ENCODE measurements at regions not wholly inside any gene's neighbourhood (a gene's known extent, or its start where the extent isn't known, plus 50 kb on each side); places are given as distances from the start of the nearest gene placed in this dataset.

DNA sequence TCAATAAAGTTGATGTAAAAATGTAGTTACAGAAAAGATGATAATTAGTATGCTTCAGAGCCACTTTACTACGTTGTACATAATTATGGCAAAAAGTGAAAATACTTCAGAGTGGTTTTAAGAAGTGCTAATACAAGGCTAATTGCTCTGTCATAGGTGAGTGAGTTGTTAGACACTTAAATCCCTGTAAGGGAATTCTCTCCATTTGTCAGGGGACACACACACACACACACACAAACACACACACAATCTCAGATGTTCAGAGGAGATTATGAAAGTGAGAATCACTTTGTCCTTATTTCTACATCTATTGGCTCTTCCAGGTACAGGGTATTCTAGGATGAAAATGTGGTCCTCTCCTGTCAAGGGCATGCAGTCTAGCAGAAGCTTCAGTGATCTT, 208.3 kb upstream of the PELI2 start:
- TF ChIP-seq, protein P1, sequence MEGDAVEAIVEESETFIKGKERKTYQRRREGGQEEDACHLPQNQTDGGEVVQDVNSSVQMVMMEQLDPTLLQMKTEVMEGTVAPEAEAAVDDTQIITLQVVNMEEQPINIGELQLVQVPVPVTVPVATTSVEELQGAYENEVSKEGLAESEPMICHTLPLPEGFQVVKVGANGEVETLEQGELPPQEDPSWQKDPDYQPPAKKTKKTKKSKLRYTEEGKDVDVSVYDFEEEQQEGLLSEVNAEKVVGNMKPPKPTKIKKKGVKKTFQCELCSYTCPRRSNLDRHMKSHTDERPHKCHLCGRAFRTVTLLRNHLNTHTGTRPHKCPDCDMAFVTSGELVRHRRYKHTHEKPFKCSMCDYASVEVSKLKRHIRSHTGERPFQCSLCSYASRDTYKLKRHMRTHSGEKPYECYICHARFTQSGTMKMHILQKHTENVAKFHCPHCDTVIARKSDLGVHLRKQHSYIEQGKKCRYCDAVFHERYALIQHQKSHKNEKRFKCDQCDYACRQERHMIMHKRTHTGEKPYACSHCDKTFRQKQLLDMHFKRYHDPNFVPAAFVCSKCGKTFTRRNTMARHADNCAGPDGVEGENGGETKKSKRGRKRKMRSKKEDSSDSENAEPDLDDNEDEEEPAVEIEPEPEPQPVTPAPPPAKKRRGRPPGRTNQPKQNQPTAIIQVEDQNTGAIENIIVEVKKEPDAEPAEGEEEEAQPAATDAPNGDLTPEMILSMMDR (conservative IDR thresholded peaks at IDR 0.05) = no peak
- no peak for TF ChIP-seq ZFX (IDR thresholded peaks at IDR 0.05)
